ENCODE measurements at regions not wholly inside any gene's neighbourhood (a gene's known extent, or its start where the extent isn't known, plus 50 kb on each side); places are given as distances from the start of the nearest gene placed in this dataset.
"Not testable (repeated sequence)": the region's sequence is repeated elsewhere in the genome, so short reads cannot be mapped to it uniquely, and the experiment has no call there.

- DNase-seq, result no peak
Observed at GRCh38 chr7:52777051-52777822, 258.2 kb upstream of the POM121L12 start.

- DNase-seq, result no peak
Observed at GRCh38 chr7:52775876-52776275, 259.6 kb upstream of the POM121L12 start.

- no peak for DNase-seq
Observed at GRCh38 chr7:52771177-52771576, 264.3 kb upstream of the POM121L12 start.

GRCh38 chr7:52764492-52765169 is 270.8 kb upstream of the POM121L12 start:
- no peak for DNase-seq

GRCh38 chr7:52758356-52758755 is 277.1 kb upstream of the POM121L12 start:
- no peak for DNase-seq

GRCh38 chr7:52753855-52754254 is 281.6 kb upstream of the POM121L12 start:
- no peak for DNase-seq

- no peak for DNase-seq
Observed at GRCh38 chr7:52752891-52753290, 282.5 kb upstream of the POM121L12 start.

- DNase-seq, result no peak
Observed at GRCh38 chr7:52749880-52750279, 285.6 kb upstream of the POM121L12 start.

- no peak for DNase-seq
Observed at GRCh38 chr7:52747817-52748216, 287.6 kb upstream of the POM121L12 start.

- no peak for DNase-seq
Observed at GRCh38 chr7:52741670-52742290, 293.7 kb upstream of the POM121L12 start.

- no peak for DNase-seq
Observed at GRCh38 chr7:52735656-52736055, 299.8 kb upstream of the POM121L12 start.

GRCh38 chr7:52728683-52729082 is 306.8 kb upstream of the POM121L12 start:
- DNase-seq, result not testable (repeated sequence)

GRCh38 chr7:52727632-52728031 is 307.8 kb upstream of the POM121L12 start:
- DNase-seq, result no peak

GRCh38 chr7:52726986-52727385 is 308.4 kb upstream of the POM121L12 start:
- DNase-seq, result no peak

GRCh38 chr7:52726493-52726892 is 308.9 kb upstream of the POM121L12 start:
- DNase-seq, result no peak

GRCh38 chr7:52723606-52724005 is 311.8 kb upstream of the POM121L12 start:
- no peak for DNase-seq

- no peak for DNase-seq
Observed at GRCh38 chr7:52720856-52721255, 314.6 kb upstream of the POM121L12 start.

GRCh38 chr7:52719677-52720076 is 315.8 kb upstream of the POM121L12 start:
- no peak for DNase-seq

GRCh38 chr7:52715701-52716100 is 319.7 kb upstream of the POM121L12 start:
- no peak for DNase-seq

GRCh38 chr7:52712938-52713337 is 322.5 kb upstream of the POM121L12 start:
- no peak for DNase-seq

- DNase-seq, result no peak
Observed at GRCh38 chr7:52711951-52712350, 323.5 kb upstream of the POM121L12 start.

- DNase-seq, result no peak
Observed at GRCh38 chr7:52708846-52709245, 326.6 kb upstream of the POM121L12 start.

- DNase-seq, result no peak
Observed at GRCh38 chr7:52705768-52706167, 329.7 kb upstream of the POM121L12 start.

- DNase-seq, result no peak
Observed at GRCh38 chr7:52700349-52700748, 335.1 kb upstream of the POM121L12 start.
